Right renal pelvis (tissue), 4 donors: ENCODE measurements at regions not wholly inside any gene's neighbourhood (a gene's known extent, or its start where the extent isn't known, plus 50 kb on each side); places are given as distances from the start of the nearest gene placed in this dataset.
"Not testable (repeated sequence)": the region's sequence is repeated elsewhere in the genome, so short reads cannot be mapped to it uniquely, and the experiment has no call there.

Experiments
- DNase-seq, 4 donors: peaks; one replicate each; pipeline ENCODE4 v3.0.0-alpha.2; 2013; ENCODE audit warnings: low read depth in 4 of 4, low spot score in 3 of 4, missing footprints in 1 of 4

- no peak for DNase-seq
These were observed 375.6 kb downstream of the TUSC1 start for GRCh38 chr9:25302601-25303000.

- DNase-seq, result not testable (repeated sequence)
These were observed 390.0 kb downstream of the TUSC1 start for GRCh38 chr9:25288195-25288594.

- peak in 2 of 4 donors; percentile 4 to 6 for DNase-seq
These were observed 393.9 kb downstream of the TUSC1 start for GRCh38 chr9:25284365-25284764.

GRCh38 chr9:25282946-25283345 is 395.3 kb downstream of the TUSC1 start:
- DNase-seq, result no peak

- DNase-seq, result no peak
These were observed 416.8 kb downstream of the TUSC1 start for GRCh38 chr9:25261445-25261844.

GRCh38 chr9:25260046-25260445 is 418.2 kb downstream of the TUSC1 start:
- DNase-seq, result peak in 2 of 4 donors; percentile 8 to 36

- no peak for DNase-seq
These were observed 423.0 kb downstream of the TUSC1 start for GRCh38 chr9:25255216-25255615.

GRCh38 chr9:25254051-25254450 is 424.2 kb downstream of the TUSC1 start:
- DNase-seq, result no peak

GRCh38 chr9:25241421-25241820 is 436.8 kb downstream of the TUSC1 start:
- DNase-seq, result no peak

GRCh38 chr9:25226901-25227686 is 451.1 kb downstream of the TUSC1 start:
- DNase-seq, result no peak

GRCh38 chr9:25225938-25226760 is 452.1 kb downstream of the TUSC1 start:
- no peak for DNase-seq

- no peak for DNase-seq
These were observed 453.2 kb downstream of the TUSC1 start for GRCh38 chr9:25224996-25225395.

GRCh38 chr9:25224309-25224708 is 453.9 kb downstream of the TUSC1 start:
- DNase-seq, result no peak

- DNase-seq, result no peak
These were observed 465.9 kb downstream of the TUSC1 start for GRCh38 chr9:25212361-25212760.

GRCh38 chr9:25207402-25208195 is 470.6 kb downstream of the TUSC1 start:
- DNase-seq, result no peak

GRCh38 chr9:25206027-25206426 is 472.2 kb downstream of the TUSC1 start:
- DNase-seq, result no peak

- no peak for DNase-seq
These were observed 473.0 kb downstream of the TUSC1 start for GRCh38 chr9:25205285-25205684.

- DNase-seq, result no peak
These were observed 500.4 kb downstream of the TUSC1 start for GRCh38 chr9:25177858-25178257.

- no peak for DNase-seq
These were observed 548.7 kb downstream of the TUSC1 start for GRCh38 chr9:25129537-25129936.

- DNase-seq, result no peak
These were observed 556.4 kb downstream of the TUSC1 start for GRCh38 chr9:25121811-25122210.

- DNase-seq, result no peak
These were observed 559.2 kb downstream of the TUSC1 start for GRCh38 chr9:25119041-25119440.
